Parathyroid adenoma (tissue), 2 donors: ENCODE measurements at regions not wholly inside any gene's neighbourhood (a gene's known extent, or its start where the extent isn't known, plus 50 kb on each side); places are given as distances from the start of the nearest gene placed in this dataset.

ENCODE experiments used
- H2AFZ ChIP-seq: fragments of 300-600 bp; sonication (generic); one replicate; pipeline ENCODE4 v1.7.0; 2017; ENCODE audit warnings: antibody characterized with exemption, mild to moderate bottlenecking
- H3K27ac ChIP-seq: fragments of 300-600 bp; sonication (generic); one replicate; pipeline ENCODE4 v1.7.0; 2017
- H3K27me3 ChIP-seq: fragments of 300-600 bp; sonication (generic); one replicate; pipeline ENCODE4 v1.7.0; 2017; ENCODE audit warnings: low read length; ENCODE audit not compliant: control insufficient read depth, insufficient read depth
- H3K36me3 ChIP-seq: fragments of 300-600 bp; sonication (generic); one replicate; pipeline ENCODE4 v1.7.0; 2017; ENCODE audit warnings: low read length; ENCODE audit not compliant: control insufficient read depth, insufficient read depth
- H3K4me1 ChIP-seq: fragments of 300-600 bp; sonication (generic); one replicate; pipeline ENCODE4 v1.7.0; 2017; ENCODE audit warnings: control low read depth
- H3K4me2 ChIP-seq: fragments of 300-600 bp; sonication (generic); one replicate; pipeline ENCODE4 v1.7.0; 2017; ENCODE audit warnings: low read length
- H3K4me3 ChIP-seq: fragments of 300-600 bp; sonication (generic); one replicate; pipeline ENCODE4 v1.7.0; 2017; ENCODE audit warnings: low read depth, low read length
- H3K79me2 ChIP-seq: fragments of 300-600 bp; sonication (generic); one replicate; pipeline ENCODE4 v1.7.0; 2017; ENCODE audit warnings: control low read depth
- H3K9ac ChIP-seq: fragments of 300-600 bp; sonication (generic); one replicate; pipeline ENCODE4 v1.7.0; 2017; ENCODE audit warnings: mild to moderate bottlenecking
- H3K9me3 ChIP-seq: fragments of 300-600 bp; sonication (generic); one replicate; pipeline ENCODE4 v1.7.0; 2017; ENCODE audit warnings: low read length; ENCODE audit not compliant: control insufficient read depth
- CTCF ChIP-seq: fragments of 300-600 bp; sonication (generic); IDR thresholded peaks from one replicate; pipeline ENCODE4 v1.7.0; 2017; ENCODE audit warnings: antibody characterized with exemption, mild to moderate bottlenecking
- donor health status: primary hyperparathyroidism.

GRCh38 chr2:181821049-181821448 lies 70.5 kb upstream of the ITPRID2 start:
- H3K27me3 ChIP-seq = no peaks in the 10 kb centered on the region
- no peaks in the 10 kb centered on the region for H3K4me1 ChIP-seq
- H2AFZ ChIP-seq = no peak overlapping the region
- H3K4me3 ChIP-seq = no peak overlapping the region
- no peak overlapping the region for H3K27ac ChIP-seq
- no peak overlapping the region for H3K9ac ChIP-seq
- no peak overlapping the region for H3K4me2 ChIP-seq
- TF ChIP-seq CTCF = no peak
- H3K79me2 ChIP-seq = no peaks in the 10 kb centered on the region
- no peaks in the 10 kb centered on the region for H3K36me3 ChIP-seq
- H3K9me3 ChIP-seq = no peaks in the 10 kb centered on the region

- no peaks in the 10 kb centered on the region for H3K4me1 ChIP-seq
- H3K9me3 ChIP-seq = no peaks in the 10 kb centered on the region
- no peak overlapping the region for H3K9ac ChIP-seq
- no peaks in the 10 kb centered on the region for H3K36me3 ChIP-seq
- H2AFZ ChIP-seq = no peak overlapping the region
- no peak overlapping the region for H3K4me2 ChIP-seq
- no peak for TF ChIP-seq CTCF
- no peaks in the 10 kb centered on the region for H3K27me3 ChIP-seq
- H3K4me3 ChIP-seq = no peak overlapping the region
- no peaks in the 10 kb centered on the region for H3K79me2 ChIP-seq
- no peak overlapping the region for H3K27ac ChIP-seq
These were observed 69.4 kb upstream of the ITPRID2 start for GRCh38 chr2:181822097-181822496.

- TF ChIP-seq CTCF = no peak
- Histone ChIP-seq H2AFZ (no peak overlapping the region), H3K79me2 (no peaks in the 10 kb centered on the region), H3K4me2 (no peak overlapping the region), H3K9me3 (no peaks in the 10 kb centered on the region), H3K27ac (no peak overlapping the region), H3K27me3 (no peaks in the 10 kb centered on the region), H3K36me3 (no peaks in the 10 kb centered on the region), H3K4me3 (no peak overlapping the region), H3K4me1 (no peaks in the 10 kb centered on the region), H3K9ac (no peak overlapping the region)
These were observed 68.1 kb upstream of the ITPRID2 start for GRCh38 chr2:181823405-181823804.

GRCh38 chr2:181828122-181828705 lies 63.3 kb upstream of the ITPRID2 start:
- Histone ChIP-seq H2AFZ (no peak overlapping the region), H3K27ac (no peak overlapping the region), H3K4me1 (no peaks in the 10 kb centered on the region), H3K79me2 (no peaks in the 10 kb centered on the region), H3K36me3 (no peaks in the 10 kb centered on the region), H3K27me3 (no peaks in the 10 kb centered on the region), H3K4me3 (no peak overlapping the region), H3K9ac (no peak overlapping the region), H3K4me2 (no peak overlapping the region), H3K9me3 (no peaks in the 10 kb centered on the region)
- no peak for TF ChIP-seq CTCF

GRCh38 chr2:181829230-181829629 lies 62.3 kb upstream of the ITPRID2 start:
- Histone ChIP-seq H3K27me3 (no peaks in the 10 kb centered on the region), H3K27ac (no peak overlapping the region), H3K9ac (no peak overlapping the region), H3K9me3 (no peaks in the 10 kb centered on the region), H3K4me1 (no peaks in the 10 kb centered on the region), H2AFZ (no peak overlapping the region), H3K79me2 (no peaks in the 10 kb centered on the region), H3K4me3 (no peak overlapping the region), H3K36me3 (no peaks in the 10 kb centered on the region), H3K4me2 (no peak overlapping the region)
- TF ChIP-seq CTCF = no peak
